Loucy (cell line): ENCODE measurements at regions not wholly inside any gene's neighbourhood (a gene's known extent, or its start where the extent isn't known, plus 50 kb on each side); places are given as distances from the start of the nearest gene placed in this dataset.
"Not testable (repeated sequence)": the region's sequence is repeated elsewhere in the genome, so short reads cannot be mapped to it uniquely, and the experiment has no call there.

Source experiments
- H2AFZ ChIP-seq: fragments of 200-600 bp; sonication (generic); 2 replicates; pipeline ENCODE4 v1.6.0; 2016; ENCODE audit warnings: antibody characterized with exemption, mild to moderate bottlenecking, low read length, moderate library complexity
- H3F3A ChIP-seq: fragments of 200-600 bp; 2 replicates; pipeline ENCODE4 v1.6.0; 2016; ENCODE audit warnings: antibody characterized with exemption, low read depth, mild to moderate bottlenecking
- H3K27me3 ChIP-seq: fragments of 200-600 bp; sonication (generic); 2 replicates; pipeline ENCODE4 v1.6.1; 2014; ENCODE audit warnings: low read length, mild to moderate bottlenecking; ENCODE audit not compliant: insufficient read depth, poor library complexity, severe bottlenecking
- H3K36me3 ChIP-seq: fragments of 200-600 bp; sonication (generic); 2 replicates; pipeline ENCODE4 v1.6.1; 2016; ENCODE audit warnings: low read length; ENCODE audit not compliant: insufficient read depth
- H3K4me1 ChIP-seq: fragments of 200-600 bp; sonication (generic); 2 replicates; pipeline ENCODE4 v1.5.1; 2014; ENCODE audit warnings: low read length, mild to moderate bottlenecking; ENCODE audit not compliant: insufficient read depth, poor library complexity, severe bottlenecking
- H3K4me2 ChIP-seq: fragments of 200-600 bp; sonication (generic); 2 replicates; pipeline ENCODE4 v1.6.0; 2014; ENCODE audit warnings: antibody characterized with exemption, low read length, low read depth, mild to moderate bottlenecking; ENCODE audit not compliant: poor library complexity, severe bottlenecking
- H3K4me3 ChIP-seq: fragments of 200-600 bp; sonication (generic); 2 replicates; pipeline ENCODE4 v1.5.1; 2014; ENCODE audit warnings: low read length, mild to moderate bottlenecking, mixed read lengths; ENCODE audit not compliant: poor library complexity, severe bottlenecking
- H3K79me2 ChIP-seq: fragments of 200-600 bp; sonication (generic); 2 replicates; pipeline ENCODE4 v1.6.1; 2014; ENCODE audit warnings: low read length; ENCODE audit not compliant: insufficient read depth
- H3K9ac ChIP-seq: fragments of 200-600 bp; sonication (generic); 2 replicates; pipeline ENCODE4 v1.6.0; 2014; ENCODE audit warnings: mild to moderate bottlenecking, low read depth, low read length, moderate library complexity; ENCODE audit not compliant: poor library complexity, severe bottlenecking
- H3K9me2 ChIP-seq: fragments of 200-600 bp; sonication (generic); replicated peaks from 2 replicates; pipeline ENCODE4 v1.6.1; 2016; ENCODE audit warnings: low read depth, low read length, mixed read lengths
- H3K9me3 ChIP-seq: fragments of 200-600 bp; sonication (generic); 2 replicates; pipeline ENCODE4 v1.6.1; 2014; ENCODE audit warnings: mild to moderate bottlenecking, antibody characterized with exemption, low read length, low read depth; ENCODE audit not compliant: insufficient read depth
- H4K20me1 ChIP-seq: fragments of 200-600 bp; sonication (generic); 2 replicates; pipeline ENCODE4 v1.6.0; 2014; ENCODE audit warnings: antibody characterized with exemption, low read length, mild to moderate bottlenecking; ENCODE audit not compliant: insufficient read depth, poor library complexity, severe bottlenecking
- EZH2phosphoT487 ChIP-seq: fragments of 200-600 bp; IDR thresholded peaks from 2 replicates; pipeline ENCODE4 v1.6.1; 2018; ENCODE audit warnings: antibody characterized with exemption, mild to moderate bottlenecking, moderate library complexity, borderline replicate concordance
- TF ChIP-seq, protein P1 (sequence below): fragments of 200-600 bp; sonication (generic); conservative IDR thresholded peaks from 2 replicates; pipeline ENCODE4 v1.5.1; 2014; ENCODE audit warnings: mild to moderate bottlenecking, antibody characterized with exemption, low read length

GRCh38 chr4:170801771-170802170, 712.0 kb upstream of the AADAT start:
- Histone ChIP-seq H3K79me2 (no peaks in the 10 kb centered on the region), H3K9ac (no peak overlapping the region), H4K20me1 (no peaks in the 10 kb centered on the region), H3K9me2 (no peaks in the 10 kb centered on the region), H3K27me3 (no peaks in the 10 kb centered on the region), H3K4me3 (no peak overlapping the region), H3K4me1 (no peaks in the 10 kb centered on the region), H3F3A (no peaks in the 10 kb centered on the region), H2AFZ (no peak overlapping the region), H3K9me3 (no peaks in the 10 kb centered on the region), H3K36me3 (no peaks in the 10 kb centered on the region), H3K4me2 (no peak overlapping the region)
- TF ChIP-seq EZH2phosphoT487, result no peak
- TF ChIP-seq, protein P1, sequence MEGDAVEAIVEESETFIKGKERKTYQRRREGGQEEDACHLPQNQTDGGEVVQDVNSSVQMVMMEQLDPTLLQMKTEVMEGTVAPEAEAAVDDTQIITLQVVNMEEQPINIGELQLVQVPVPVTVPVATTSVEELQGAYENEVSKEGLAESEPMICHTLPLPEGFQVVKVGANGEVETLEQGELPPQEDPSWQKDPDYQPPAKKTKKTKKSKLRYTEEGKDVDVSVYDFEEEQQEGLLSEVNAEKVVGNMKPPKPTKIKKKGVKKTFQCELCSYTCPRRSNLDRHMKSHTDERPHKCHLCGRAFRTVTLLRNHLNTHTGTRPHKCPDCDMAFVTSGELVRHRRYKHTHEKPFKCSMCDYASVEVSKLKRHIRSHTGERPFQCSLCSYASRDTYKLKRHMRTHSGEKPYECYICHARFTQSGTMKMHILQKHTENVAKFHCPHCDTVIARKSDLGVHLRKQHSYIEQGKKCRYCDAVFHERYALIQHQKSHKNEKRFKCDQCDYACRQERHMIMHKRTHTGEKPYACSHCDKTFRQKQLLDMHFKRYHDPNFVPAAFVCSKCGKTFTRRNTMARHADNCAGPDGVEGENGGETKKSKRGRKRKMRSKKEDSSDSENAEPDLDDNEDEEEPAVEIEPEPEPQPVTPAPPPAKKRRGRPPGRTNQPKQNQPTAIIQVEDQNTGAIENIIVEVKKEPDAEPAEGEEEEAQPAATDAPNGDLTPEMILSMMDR, result no peak

DNA sequence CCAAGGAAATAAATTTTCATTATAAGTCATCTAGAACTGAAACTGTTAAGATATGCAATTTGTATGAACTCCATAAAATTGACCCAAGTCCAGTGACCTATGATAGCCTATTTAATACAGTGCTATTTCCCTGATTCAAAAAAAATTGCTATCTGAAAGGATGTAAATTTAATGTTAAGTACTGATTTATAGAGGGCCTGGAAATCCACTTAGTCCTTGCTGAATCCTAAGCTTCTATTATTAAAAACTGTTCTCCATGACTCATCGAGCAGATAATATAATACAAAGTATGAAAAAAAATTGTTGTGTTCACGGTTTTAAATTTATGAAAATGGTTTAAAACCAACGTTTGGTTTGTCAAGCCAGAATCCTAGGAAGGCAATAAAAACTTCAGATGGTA, 704.8 kb upstream of the AADAT start:
- no peaks in the 10 kb centered on the region for H3K9me2 ChIP-seq
- TF ChIP-seq EZH2phosphoT487, result no peak
- TF ChIP-seq, protein P1, result no peak
- H3K27me3 ChIP-seq, result no peaks in the 10 kb centered on the region
- H3K9me3 ChIP-seq, result no peaks in the 10 kb centered on the region
- H3K4me1 ChIP-seq, result no peaks in the 10 kb centered on the region
- no peak overlapping the region for H3K9ac ChIP-seq
- no peak overlapping the region for H3K4me3 ChIP-seq
- no peaks in the 10 kb centered on the region for H3F3A ChIP-seq
- no peaks in the 10 kb centered on the region for H3K79me2 ChIP-seq
- no peak overlapping the region for H3K4me2 ChIP-seq
- no peaks in the 10 kb centered on the region for H3K36me3 ChIP-seq
- H2AFZ ChIP-seq, result no peak overlapping the region
- no peaks in the 10 kb centered on the region for H4K20me1 ChIP-seq

GRCh38 chr4:170788540-170789051, 698.8 kb upstream of the AADAT start:
- not testable (repeated sequence) for H3K4me3 ChIP-seq, H3K9ac ChIP-seq, H4K20me1 ChIP-seq, H3K4me1 ChIP-seq, H3K9me3 ChIP-seq, H3K4me2 ChIP-seq, H3F3A ChIP-seq, H3K79me2 ChIP-seq, H2AFZ ChIP-seq, H3K9me2 ChIP-seq, H3K27me3 ChIP-seq, H3K36me3 ChIP-seq

GRCh38 chr4:170777663-170778062, 687.9 kb upstream of the AADAT start:
- Histone ChIP-seq H3K79me2 (no peaks in the 10 kb centered on the region), H2AFZ (no peak overlapping the region), H3K4me1 (no peaks in the 10 kb centered on the region), H4K20me1 (no peaks in the 10 kb centered on the region), H3F3A (no peaks in the 10 kb centered on the region), H3K27me3 (no peaks in the 10 kb centered on the region), H3K4me3 (no peak overlapping the region), H3K9me2 (no peaks in the 10 kb centered on the region), H3K4me2 (no peak overlapping the region), H3K9me3 (no peaks in the 10 kb centered on the region), H3K9ac (no peak overlapping the region), H3K36me3 (no peaks in the 10 kb centered on the region)
- TF ChIP-seq, protein P1, result no peak
- no peak for TF ChIP-seq EZH2phosphoT487
